Neural progenitor cell (in vitro differentiated cells): ENCODE measurements at regions not wholly inside any gene's neighbourhood (a gene's known extent, or its start where the extent isn't known, plus 50 kb on each side); places are given as distances from the start of the nearest gene placed in this dataset.

Source experiments
- CTCF ChIP-seq: fragments of 200-600 bp; sonication (generic); IDR thresholded peaks from 2 replicates; pipeline ENCODE4 v1.5.1; 2017; ENCODE audit warnings: antibody characterized with exemption, mild to moderate bottlenecking
- EZH2 ChIP-seq: fragments of 200-600 bp; sonication (generic); IDR thresholded peaks from 2 replicates; pipeline ENCODE4 v1.6.1; 2017; ENCODE audit warnings: antibody characterized with exemption, mild to moderate bottlenecking, moderate library complexity
- EZH2phosphoT487 ChIP-seq: fragments of 200-600 bp; sonication (generic); IDR thresholded peaks from 2 replicates; pipeline ENCODE4 v1.6.1; 2017; ENCODE audit warnings: antibody characterized with exemption

- no peak for TF ChIP-seq CTCF
- no peak for TF ChIP-seq EZH2
- no peak for TF ChIP-seq EZH2phosphoT487
These were observed 379.3 kb downstream of the HHIPL2 start for GRCh38 chr1:222168621-222169020.
